ENCODE measurements at regions not wholly inside any gene's neighbourhood (a gene's known extent, or its start where the extent isn't known, plus 50 kb on each side); places are given as distances from the start of the nearest gene placed in this dataset.

DNA sequence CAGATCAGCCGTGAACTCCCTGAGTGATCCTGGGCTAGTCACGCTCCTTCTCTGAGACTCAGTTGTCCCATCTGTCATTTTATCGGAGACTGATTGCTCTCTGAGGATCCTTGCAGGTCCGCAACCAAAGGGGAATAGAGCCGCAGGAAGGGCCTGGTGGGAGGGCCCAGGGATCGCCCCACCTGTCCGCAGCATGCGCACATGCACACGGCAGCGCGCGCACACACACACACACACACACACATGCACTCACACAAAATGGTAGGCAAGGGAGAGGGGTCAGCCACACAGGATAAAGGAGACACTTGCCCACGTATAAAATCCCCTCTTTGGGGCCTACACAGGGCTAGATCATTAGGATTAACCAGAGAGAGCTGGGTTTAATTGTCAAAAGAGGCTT, 95.6 kb upstream of the FOXP4 start:
- no peak for DNase-seq (ENCODE audit: low read depth in 2 of 2)

DNA sequence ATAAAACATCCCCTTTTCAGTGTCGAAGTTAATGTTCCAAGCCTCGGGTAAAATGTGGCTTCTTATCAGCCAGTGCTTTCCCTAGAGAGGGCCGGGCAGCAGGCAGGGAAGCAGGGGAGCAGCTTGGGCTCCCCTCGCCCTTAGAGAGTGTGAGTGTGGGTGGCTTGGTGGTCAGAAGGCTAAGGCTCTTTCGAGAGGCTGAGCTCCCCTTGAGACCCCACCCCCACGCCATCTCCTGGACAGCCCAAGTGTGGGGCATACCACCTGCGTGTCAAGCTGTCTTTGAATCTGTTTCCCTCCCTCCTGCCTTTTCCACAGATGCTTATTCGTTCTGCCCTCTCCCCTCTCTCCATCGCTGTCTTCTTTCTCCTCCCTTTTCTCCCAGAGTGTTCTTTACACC, 95.1 kb upstream of the FOXP4 start:
- no peak for DNase-seq (ENCODE audit: low read depth in 2 of 2)

DNA sequence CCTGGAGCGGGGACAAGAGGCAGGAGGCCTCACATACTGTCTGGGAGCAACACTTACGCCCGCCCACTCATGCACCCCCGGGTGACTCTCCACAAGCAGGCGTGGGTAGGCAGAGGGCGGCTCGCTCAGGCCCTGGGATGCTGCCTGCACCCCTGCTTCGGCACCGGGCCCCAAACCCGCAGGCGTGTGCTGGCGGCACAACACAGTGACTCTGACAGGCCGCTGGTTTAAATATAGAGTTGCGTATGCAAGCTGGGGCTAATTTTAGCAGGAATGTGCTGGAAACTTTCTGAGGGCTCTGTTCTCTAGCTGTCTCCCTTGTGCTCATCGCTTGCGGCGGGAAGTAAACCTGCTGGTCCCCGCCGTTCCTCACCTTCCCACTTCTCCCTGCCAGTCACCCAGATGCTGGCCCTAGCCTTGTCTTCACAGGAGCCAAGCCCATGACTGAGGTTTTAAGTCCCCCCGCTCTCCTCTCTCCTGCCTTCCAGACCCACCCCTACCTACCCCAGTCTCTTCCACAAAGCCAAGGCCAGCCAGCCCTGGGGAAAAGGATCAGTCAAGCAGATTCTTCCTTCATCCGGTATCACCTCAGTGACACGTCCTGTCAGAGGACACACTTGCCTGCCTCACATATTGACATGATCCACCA, 94.5 kb upstream of the FOXP4 start:
- DNase-seq (ENCODE audit: low read depth in 2 of 2): no peak

DNA sequence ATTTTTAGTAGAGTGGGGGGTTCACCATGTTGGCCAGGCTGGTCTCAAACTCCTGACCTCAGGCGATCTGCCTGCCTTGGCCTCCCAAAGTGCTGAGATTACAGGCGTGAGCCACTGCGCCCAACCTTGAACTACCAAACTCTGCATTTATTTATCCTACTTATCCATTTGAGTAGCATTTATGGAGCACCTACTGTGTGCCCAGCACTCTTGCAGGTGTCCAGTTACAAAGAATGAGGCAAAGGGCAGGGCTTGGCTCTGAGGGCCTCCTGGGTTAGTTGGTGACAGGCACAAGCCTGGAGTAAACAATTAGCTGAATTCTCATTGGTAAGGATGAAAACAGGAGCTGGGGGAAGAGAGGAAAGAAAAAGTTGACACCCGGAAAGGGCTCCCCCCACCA, 93.4 kb upstream of the FOXP4 start:
- DNase-seq (ENCODE audit: low read depth in 2 of 2): no peak

DNA sequence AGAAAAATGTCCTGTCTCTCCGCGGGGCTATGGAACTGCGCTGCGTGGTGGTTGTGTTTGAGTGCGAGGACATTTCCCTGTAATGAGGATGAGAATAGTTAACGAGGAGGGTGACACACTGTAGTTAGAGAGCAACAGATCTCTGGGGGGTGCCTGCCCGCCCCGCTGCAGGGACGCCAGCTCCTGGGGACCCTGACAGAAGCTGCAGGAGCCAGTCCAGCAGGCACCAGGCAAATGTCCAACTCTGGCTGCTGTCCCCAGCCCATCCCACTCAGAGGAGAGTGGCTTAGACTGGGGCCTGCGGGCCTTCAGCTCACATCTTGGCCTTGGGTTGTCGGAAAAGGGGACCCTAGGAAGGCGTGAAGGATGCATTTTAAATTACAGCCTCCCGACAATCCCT, 92.9 kb upstream of the FOXP4 start:
- no peak for DNase-seq (ENCODE audit: low read depth in 2 of 2)

DNA sequence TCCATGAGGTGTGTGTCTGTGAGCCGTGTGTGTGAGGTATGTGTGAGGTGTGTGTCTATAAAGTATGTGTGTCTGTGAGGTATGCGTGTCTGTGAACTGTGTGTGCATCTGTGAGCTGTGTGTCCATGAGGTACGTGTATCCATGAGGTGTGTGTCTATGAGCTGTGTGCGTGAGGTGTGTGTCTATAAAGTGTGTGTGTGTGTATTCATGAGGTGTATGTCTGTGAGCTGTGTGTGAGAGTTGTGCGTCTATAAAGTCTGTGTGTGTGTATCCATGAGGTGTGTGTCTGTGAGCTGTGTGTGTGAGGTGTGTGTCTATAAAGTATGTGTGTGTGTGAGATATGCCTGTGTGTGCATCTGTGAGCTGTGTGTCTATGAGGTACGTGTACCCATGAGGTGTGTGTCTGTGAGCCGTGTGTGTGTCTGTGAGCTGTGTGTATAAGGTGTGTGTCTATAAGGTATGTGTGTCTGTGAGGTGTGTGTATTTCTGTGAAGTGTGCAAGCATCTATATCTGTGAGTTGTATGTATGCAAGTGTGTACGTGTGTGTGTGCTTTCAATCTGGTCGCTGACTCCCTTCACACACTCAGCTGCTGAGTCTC, 91.9 kb upstream of the FOXP4 start:
- no peak for DNase-seq (ENCODE audit: low read depth in 2 of 2)

DNA sequence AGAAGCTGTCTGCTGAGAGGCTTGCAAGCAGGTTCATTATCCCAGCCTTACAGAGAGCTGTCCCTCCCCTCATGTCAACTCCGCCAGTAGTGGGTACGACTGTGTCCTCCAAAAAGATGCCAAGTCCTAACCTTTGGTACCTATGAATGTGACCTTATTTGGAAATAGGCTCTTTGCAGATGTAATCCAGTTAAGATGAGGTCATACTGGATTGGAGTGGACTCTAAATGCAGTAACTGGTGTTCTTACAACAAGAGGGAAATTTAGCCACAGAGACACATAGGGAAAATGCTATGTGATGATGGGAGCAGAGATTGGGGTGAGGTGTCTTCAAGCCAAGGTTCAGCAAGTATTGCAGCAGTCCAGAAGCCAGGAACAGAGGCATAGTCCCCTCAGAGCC, 90.8 kb upstream of the FOXP4 start:
- no peak for DNase-seq (ENCODE audit: low read depth in 2 of 2)

DNA sequence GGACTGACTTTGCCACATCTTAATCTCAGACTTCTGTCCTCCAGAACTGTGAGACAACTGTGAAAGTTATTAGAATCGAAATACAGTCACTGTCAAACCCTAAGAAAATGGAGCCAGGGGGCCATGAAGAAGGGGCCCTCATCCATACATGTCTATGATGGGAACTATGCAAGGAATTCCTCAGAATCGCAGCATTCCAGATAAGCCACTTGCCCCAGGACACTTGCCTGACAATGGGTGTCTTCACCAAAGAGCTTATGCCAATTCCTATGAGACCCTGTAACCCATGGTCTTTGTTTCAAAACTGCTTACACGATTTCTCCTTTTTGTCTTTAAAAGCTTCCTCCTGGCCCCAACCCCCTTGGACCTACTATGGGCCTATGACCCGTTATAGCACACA, 90.4 kb upstream of the FOXP4 start:
- DNase-seq (ENCODE audit: low read depth in 2 of 2): no peak

DNA sequence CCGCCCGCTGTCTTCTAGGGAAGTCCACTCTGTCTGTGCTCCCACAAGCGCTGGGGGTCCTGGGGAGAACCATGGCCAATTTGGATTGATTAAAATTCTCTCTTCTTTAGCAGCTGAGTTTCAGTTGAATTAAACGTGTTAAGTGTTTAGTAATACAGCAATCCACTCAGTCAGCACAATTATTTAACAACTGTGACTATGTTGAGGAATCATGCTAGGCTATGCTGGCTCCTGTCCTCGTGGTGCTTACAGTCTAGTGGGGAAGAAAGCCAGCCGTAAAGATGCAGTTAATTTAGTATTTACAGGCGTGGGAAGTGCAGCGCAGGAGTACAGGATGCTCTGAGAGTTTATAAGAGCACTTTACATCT, 88.9 kb upstream of the FOXP4 start:
- no peak for DNase-seq (ENCODE audit: low read depth in 2 of 2)

DNA sequence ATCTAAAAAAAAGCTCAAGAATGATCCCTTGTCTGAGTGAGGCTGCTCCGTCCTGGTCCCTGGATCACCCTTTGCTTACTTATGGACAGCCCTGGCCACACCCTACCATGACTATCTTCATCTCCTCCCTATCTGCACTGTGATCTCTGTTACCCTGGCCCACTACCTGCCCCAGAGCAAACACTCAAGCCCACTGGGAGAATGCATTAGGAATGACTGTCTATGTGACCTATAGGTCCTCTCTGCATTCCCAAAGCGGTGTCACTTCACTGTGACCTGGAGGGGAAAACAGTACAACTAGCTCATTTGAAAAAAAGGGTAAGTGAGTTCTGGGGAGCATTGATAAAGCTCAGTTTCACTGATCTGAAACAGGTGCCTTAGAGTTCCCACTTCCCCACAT, 86.4 kb upstream of the FOXP4 start:
- no peak for DNase-seq (ENCODE audit: low read depth in 2 of 2)

DNA sequence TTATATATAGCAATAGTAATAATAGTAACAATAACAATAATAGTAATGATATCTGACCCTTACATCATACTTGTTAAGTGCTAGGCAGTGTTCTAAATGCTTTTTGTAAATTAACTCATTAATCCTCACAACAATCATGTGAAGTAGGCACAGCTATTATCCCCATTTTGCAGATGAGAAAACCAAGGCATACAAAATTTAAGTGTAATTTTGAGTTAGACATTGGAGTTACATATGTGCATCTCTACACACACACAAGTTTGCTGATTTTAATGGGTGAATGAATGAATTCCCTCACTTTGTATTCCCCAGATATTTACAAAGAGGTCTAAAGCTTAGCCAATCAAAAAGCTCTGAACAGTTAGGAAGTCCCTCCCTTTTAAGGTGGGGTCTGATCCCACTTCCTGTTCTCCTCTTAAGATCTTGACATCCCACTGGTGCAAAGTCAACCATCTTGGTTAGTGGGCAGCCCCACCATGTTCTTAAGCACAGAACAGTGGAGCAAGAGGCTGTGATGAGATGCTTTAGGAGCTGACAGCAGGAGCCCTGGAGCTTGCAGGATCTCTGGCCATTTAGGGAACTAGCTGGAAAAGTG, 85.3 kb upstream of the FOXP4 start:
- DNase-seq (ENCODE audit: low read depth in 2 of 2): no peak

DNA sequence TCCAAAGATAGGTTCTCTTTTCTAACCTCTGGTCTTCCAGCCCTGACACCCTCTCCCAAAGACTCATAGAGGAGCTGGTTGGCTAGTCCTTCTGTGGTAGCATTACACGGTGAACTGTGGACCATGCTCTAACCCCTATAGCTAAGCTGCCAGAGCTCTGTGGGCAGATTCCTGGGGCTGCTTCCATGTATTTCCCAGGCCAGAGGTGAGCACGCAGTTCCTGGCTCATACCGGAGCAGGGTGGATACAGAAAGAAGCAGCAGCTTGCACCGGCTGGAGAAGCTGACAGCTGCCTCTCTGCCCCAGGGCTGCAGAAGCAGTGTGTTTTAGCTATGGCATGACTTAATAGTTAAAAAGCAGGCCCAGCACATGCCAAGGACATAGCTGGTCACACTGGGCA, 84.1 kb upstream of the FOXP4 start:
- no peak for DNase-seq (ENCODE audit: low read depth in 2 of 2)

DNA sequence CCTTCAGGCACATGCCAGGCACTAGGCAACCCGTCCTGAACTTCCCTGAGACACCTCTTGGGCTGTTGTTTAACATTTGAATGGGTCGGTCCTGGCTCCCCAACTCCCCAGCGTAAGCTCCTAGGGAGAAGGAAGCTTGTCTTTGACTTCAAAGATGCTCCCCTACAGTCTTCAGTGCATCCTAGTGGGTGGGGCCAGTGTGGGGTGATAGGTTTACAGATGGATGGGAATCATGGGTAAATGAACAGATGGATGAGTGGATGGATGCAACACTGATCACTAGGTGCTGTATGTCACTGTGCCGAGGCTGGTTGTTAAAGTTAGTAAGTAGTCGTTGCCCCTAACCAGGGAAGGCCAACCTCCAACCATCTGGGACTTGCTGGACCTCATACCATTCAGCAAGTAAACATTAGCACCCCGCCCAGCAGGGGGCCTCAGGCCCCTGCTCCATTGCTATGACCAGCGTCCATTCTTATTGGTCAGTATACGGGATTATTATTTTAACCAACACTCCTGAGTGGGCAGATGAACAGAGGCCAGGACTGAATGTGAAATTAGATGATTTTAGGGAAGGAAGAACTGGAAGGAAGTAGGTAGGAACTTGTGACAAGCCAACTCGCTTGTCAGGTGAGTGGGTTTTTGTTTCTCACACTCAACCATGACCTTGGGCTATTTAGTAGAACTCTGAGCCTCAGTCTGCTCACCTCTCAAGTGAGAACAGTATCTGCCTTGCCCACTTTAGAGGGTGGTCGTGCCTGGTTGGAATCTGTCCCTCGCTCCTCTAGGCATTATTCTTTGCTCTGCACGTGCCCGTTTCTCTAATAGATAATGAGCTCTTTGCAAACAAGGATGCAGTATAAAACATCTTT, 82.9 kb upstream of the FOXP4 start:
- peak in 1 of 2 donors; percentile 14 for DNase-seq (ENCODE audit: low read depth in 2 of 2)

DNA sequence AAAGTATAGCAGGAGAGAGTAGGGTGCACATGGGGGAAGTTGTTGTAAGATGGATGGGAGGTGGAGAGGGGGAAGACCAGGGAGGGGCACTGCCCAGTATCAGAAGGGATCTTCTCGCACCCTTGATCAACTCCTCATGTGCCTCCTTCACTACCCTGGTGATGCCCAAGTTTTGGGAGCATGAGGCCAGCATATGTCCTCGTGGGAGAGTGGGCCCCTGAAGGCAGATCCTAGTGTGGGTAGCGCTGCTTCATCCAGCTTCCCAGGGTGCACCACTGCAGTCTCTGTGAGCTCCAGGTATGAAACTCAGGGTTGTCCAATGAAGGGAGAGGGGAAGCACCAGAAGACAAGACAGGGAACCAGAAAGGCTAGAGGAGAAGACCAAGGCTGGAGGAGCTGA, 82.2 kb upstream of the FOXP4 start:
- DNase-seq (ENCODE audit: low read depth in 2 of 2): no peak

DNA sequence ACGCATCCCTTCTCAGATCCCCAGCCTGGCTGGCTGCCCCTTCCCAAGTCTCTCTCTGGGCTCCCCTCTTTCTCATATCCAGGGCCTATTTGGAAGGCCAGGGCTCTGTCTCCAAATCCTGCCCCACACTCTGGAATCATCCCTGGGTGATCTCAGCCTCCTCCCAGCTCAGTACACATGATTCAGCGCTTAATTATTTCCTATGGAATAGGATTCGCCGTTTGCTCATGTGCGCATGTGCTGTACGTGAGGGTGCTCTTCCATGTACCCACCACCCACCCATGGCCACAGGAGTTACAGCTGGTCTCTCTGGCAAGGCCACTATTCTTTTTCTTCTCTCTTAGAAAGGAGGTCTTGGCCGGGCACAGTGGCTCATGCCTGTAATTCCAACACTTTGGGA, 81.7 kb upstream of the FOXP4 start:
- DNase-seq (ENCODE audit: low read depth in 2 of 2): no peak

DNA sequence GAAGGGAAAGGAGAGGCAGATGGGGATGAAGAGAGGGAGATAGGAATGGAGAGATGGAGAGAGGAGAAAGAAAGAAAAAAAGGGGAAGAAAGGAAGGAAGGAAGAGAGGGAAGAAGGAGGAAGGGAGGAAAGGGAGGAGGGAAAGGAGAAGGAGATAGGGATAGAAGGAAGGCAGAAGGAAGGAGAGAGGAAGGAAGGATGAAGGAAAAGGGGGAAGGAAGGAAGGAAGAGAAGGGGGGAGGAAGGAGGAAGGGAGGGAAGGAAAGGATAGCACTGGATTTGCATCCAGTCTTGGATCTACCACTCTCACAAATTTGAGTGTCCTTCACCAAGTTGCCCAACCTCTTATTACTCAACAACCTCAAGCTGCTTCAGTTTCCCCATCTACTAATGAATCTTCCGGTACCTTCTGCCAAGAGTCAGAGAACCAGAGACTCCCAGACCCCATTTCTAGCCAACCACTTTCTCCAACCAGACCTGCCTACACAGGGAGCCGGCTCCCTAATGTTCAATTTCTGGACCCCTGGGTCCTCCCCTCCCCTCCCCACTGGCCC, 79.7 kb upstream of the FOXP4 start:
- no peak for DNase-seq (ENCODE audit: low read depth in 2 of 2)

DNA sequence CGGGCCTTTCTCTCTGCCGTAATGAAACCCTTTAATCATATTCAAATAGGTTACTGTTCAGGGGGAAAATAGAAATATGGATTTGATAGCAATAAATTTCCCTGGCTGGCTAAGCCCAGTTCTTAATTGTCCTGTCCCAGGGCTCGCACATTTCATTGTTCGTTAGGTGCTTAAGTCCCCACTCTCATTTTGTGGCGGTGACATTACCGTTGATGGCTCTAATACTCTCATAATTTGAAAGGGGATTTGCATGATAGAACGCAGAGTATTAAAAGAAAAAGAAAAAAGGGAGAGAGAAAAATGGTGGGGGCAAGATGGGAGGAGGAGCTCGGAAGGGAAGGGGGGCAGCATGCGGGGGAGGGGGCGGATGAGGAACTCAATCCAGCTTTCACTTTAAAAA, 79.1 kb upstream of the FOXP4 start:
- no peak for DNase-seq (ENCODE audit: low read depth in 2 of 2)

DNA sequence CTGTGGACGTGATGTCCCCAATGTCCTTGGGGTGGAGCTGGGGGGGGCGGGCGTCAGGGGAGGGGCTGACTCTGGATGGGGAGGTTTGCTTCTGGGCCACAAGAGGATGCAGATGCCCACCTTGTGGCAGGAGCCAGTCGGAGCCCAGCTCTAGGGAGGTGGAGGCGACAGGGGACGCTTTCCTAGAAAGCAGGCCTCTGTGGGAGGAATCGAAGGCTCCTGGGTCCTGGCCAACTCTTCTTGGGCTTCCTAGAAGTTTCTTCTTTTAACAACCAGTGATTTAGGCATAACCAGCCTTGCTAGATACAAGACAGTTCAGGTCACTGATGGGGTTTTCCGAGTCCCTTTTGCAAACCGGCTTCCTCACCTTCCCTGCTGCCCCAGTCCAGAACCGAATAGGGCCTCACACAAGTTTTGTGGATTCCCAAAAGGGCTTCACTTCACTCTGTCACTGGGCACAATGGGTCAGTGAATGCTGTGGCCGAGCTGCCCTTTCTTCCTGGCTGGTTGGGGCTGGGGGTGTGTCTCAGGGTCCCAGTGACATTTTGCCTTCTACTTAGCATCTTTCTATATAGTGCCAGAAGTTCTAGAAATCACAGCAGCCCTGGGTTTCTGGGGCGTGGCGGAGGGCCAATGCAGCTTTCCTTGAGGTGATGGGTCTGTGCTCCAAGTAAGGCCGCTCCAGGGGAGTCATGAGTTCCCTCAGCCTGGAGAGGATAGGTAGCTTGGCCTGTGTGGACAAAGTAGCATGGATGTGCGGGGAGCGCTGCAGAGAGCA, 78.4 kb upstream of the FOXP4 start:
- DNase-seq (ENCODE audit: low read depth in 2 of 2): no peak

DNA sequence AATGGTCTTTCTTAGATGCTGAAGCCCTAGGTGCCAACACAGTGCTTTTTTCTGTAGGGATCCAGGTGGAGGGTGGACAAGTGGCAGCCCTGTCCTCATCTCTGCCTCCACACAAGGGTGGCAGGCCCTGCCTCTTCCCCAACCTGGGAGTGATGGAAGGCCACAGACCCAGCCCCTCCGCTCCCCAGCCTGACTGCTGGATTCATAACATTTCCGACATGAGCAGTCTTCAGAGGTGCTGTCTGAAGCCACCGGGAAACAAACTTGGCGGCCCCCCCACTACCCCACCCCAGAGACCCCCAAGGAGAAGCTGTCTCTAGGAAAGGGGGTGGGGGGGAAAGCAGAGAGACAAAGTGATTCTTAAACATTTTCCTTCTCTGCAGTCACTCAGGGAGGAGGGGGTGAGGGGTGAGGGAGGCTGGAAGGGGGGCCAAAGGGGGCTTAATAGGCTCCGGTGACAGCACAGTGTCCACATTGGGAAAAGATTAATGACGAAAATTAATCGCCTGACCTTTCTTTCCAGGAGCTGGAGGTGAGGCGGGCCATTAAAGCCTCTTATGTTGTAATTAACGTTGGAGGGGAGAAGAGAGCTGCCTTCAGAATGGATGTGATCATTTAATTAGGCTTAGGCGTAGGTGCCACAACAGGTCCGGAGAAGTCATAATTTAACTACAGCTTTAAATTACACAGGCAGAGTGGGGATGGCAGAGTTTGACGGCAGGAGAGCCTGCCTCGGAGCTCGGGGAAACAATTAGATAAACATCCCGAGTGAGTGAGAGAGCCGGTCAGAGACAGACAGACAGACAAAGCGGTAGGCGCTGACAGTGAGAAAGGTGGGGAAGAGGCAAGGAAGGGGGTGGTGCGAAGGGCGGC, 76.8 kb upstream of the FOXP4 start:
- DNase-seq (ENCODE audit: low read depth in 2 of 2): no peak

DNA sequence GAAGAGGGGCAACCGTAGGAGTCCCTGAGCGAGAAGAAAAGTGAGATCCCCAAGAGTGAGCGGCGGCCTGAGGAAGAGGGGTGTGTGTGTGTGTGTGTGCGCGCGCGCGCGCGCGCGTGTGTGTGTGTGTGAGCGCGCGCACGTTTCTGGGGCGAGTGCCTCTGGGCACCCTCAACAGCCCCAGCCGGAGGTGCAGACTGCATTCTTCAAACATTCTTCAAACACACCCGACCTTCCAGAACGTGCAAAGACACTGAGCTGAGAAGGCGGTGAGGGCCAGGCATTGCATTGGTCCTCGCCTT, 76.2 kb upstream of the FOXP4 start:
- DNase-seq (ENCODE audit: low read depth in 2 of 2): no peak
